GM23338 (cell line): ENCODE measurements at regions not wholly inside any gene's neighbourhood (a gene's known extent, or its start where the extent isn't known, plus 50 kb on each side); places are given as distances from the start of the nearest gene placed in this dataset.
A peak's percentile ranks its signal among the peaks of the same experiment; 100 is the strongest.

Experiments used
- ATAC-seq: fragments of 200-7000 bp; cut with Tn5 transposase; 3 replicates; pipeline ENCODE4 v1.9.1; 2020
- DNase-seq: peaks from one replicate; pipeline ENCODE4 v3.0.0-alpha.2; 2015; ENCODE audit warnings: low spot score
- H2AFZ ChIP-seq: fragments of 200-600 bp; sonication (generic); 2 replicates; pipeline ENCODE4 v1.8.0; 2016; ENCODE audit warnings: antibody characterized with exemption, mild to moderate bottlenecking, moderate library complexity
- H3F3A ChIP-seq: fragments of 200-600 bp; sonication (generic); replicated peaks from 2 replicates; pipeline ENCODE4 v1.8.0; 2017; ENCODE audit warnings: antibody characterized with exemption, mixed run types, low read depth
- H3K27ac ChIP-seq: fragments of 200-600 bp; sonication (generic); 2 replicates; pipeline ENCODE4 v1.6.1; 2016; ENCODE audit warnings: low read depth
- H3K27me3 ChIP-seq: fragments of 200-600 bp; sonication (generic); 2 replicates; pipeline ENCODE4 v1.8.0; 2016; ENCODE audit warnings: mild to moderate bottlenecking, mixed run types, moderate library complexity; ENCODE audit not compliant: insufficient read depth
- H3K36me3 ChIP-seq: fragments of 200-600 bp; sonication (generic); 2 replicates; pipeline ENCODE4 v1.8.0; 2016; ENCODE audit warnings: mild to moderate bottlenecking; ENCODE audit not compliant: insufficient read depth
- H3K4me1 ChIP-seq: fragments of 200-600 bp; sonication (generic); 2 replicates; pipeline ENCODE4 v1.8.0; 2016; ENCODE audit warnings: mild to moderate bottlenecking, moderate library complexity; ENCODE audit not compliant: insufficient read depth
- H3K4me2 ChIP-seq: fragments of 200-600 bp; sonication (generic); 2 replicates; pipeline ENCODE4 v1.7.1; 2017; ENCODE audit warnings: mixed run types
- H3K4me3 ChIP-seq: fragments of 200-600 bp; sonication (generic); 2 replicates; pipeline ENCODE4 v1.6.1; 2016; ENCODE audit warnings: mixed run types
- H3K79me2 ChIP-seq: fragments of 200-600 bp; sonication (generic); replicated peaks from 2 replicates; pipeline ENCODE4 v1.8.0; 2017; ENCODE audit warnings: mild to moderate bottlenecking; ENCODE audit not compliant: insufficient read depth
- H3K9me2 ChIP-seq: fragments of 200-600 bp; sonication (generic); 2 replicates; pipeline ENCODE4 v1.8.0; 2017; ENCODE audit not compliant: insufficient read depth
- H4K20me1 ChIP-seq: fragments of 200-600 bp; sonication (generic); replicated peaks from 2 replicates; pipeline ENCODE4 v1.8.0; 2017; ENCODE audit warnings: mild to moderate bottlenecking; ENCODE audit not compliant: insufficient read depth
- H3K27ac Mint-ChIP-seq: 2 replicates; pipeline ENCODE4 v1.8.0; 2020; ENCODE audit warnings: inconsistent platforms, mild to moderate bottlenecking, moderate library complexity, mixed read lengths
- H3K27me3 Mint-ChIP-seq: 3 replicates; pipeline ENCODE4 v1.8.0; 2022; ENCODE audit warnings: low read depth, mild to moderate bottlenecking, moderate library complexity, mixed read lengths, inconsistent platforms; ENCODE audit not compliant: insufficient read depth, poor library complexity
- H3K36me3 Mint-ChIP-seq: 3 replicates; pipeline ENCODE4 v1.8.0; 2021; ENCODE audit warnings: low read depth, mild to moderate bottlenecking, inconsistent platforms, moderate library complexity, mixed read lengths
- H3K4me1 Mint-ChIP-seq: 3 replicates; pipeline ENCODE4 v1.8.0; 2020; ENCODE audit warnings: mild to moderate bottlenecking, inconsistent platforms, mixed read lengths
- H3K4me3 Mint-ChIP-seq: 3 replicates; pipeline ENCODE4 v1.8.0; 2021; ENCODE audit warnings: moderate library complexity, mild to moderate bottlenecking, inconsistent platforms, mixed read lengths
- H3K9me3 Mint-ChIP-seq: 3 replicates; pipeline ENCODE4 v1.8.0; 2020; ENCODE audit warnings: moderate library complexity, mild to moderate bottlenecking, inconsistent platforms, mixed read lengths
- CREB1 ChIP-seq: fragments of 250-450 bp; sonication (Bioruptor Pico); IDR thresholded peaks from 2 replicates; pipeline ENCODE4 v1.5.0; 2020; ENCODE audit warnings: low read depth, mild to moderate bottlenecking, moderate library complexity
- CTCF ChIP-seq, 2 experiments: fragments of 200-600 bp in 1 of 2; sonication (generic) in 1 of 2; conservative IDR thresholded peaks; 2 replicates each; pipeline versions ENCODE4 v1.5.1 to v1.6.1; 2016 to 2017; ENCODE audit warnings: antibody characterized with exemption in 2 of 2, low read depth in 2 of 2, mild to moderate bottlenecking in 2 of 2, moderate library complexity in 1 of 2
- ETS1 ChIP-seq: IDR thresholded peaks from 2 replicates; pipeline ENCODE4 v1.6.1; 2016; ENCODE audit warnings: antibody characterized with exemption
- EZH2 ChIP-seq: fragments of 200-600 bp; sonication (generic); IDR thresholded peaks from one replicate; pipeline ENCODE4 v1.8.0; 2017; ENCODE audit warnings: antibody characterized with exemption, mild to moderate bottlenecking, low read depth; ENCODE audit not compliant: unreplicated experiment
- JUNB ChIP-seq: IDR thresholded peaks from one replicate; pipeline ENCODE4 v1.6.1; 2016; ENCODE audit warnings: antibody characterized with exemption; ENCODE audit not compliant: unreplicated experiment
- STAT1 ChIP-seq: IDR thresholded peaks from one replicate; pipeline ENCODE4 v1.6.1; 2016; ENCODE audit warnings: antibody characterized with exemption; ENCODE audit not compliant: unreplicated experiment
- ZNF114 ChIP-seq: fragments of 250-450 bp; sonication (Bioruptor Pico); IDR thresholded peaks from 2 replicates; pipeline ENCODE4 v1.5.0; 2020; ENCODE audit warnings: mild to moderate bottlenecking, moderate library complexity
- ZNF331 ChIP-seq: fragments of 250-450 bp; sonication (Bioruptor Pico); IDR thresholded peaks from 2 replicates; pipeline ENCODE4 v1.5.0; 2020; ENCODE audit warnings: low read depth, mild to moderate bottlenecking, moderate library complexity
- ZNF462 ChIP-seq: fragments of 250-450 bp; sonication (Bioruptor Pico); IDR thresholded peaks from 2 replicates; pipeline ENCODE4 v1.5.0; 2020; ENCODE audit warnings: mild to moderate bottlenecking, moderate library complexity

- no peak for TF ChIP-seq CTCF (conservative IDR thresholded peaks at IDR 0.05; ENCODE audit: low read depth in 2 of 2)
Measured at GRCh38 chr5:129223178-129223577, 128.6 kb downstream of the ISOC1 start (continued).

- H2AFZ ChIP-seq = no peak overlapping the region
- no peak overlapping the region for H3K4me2 ChIP-seq
- H3K4me1 ChIP-seq = no peaks in the 10 kb centered on the region
- H3K27ac ChIP-seq = no peak overlapping the region
- H3K9me2 ChIP-seq = no peaks in the 10 kb centered on the region
- DNase-seq = no peak
- Mint-ChIP-seq H3K4me1 (no peaks in the 10 kb centered on the region), H3K27ac (no peak overlapping the region), H3K36me3 (no peaks in the 10 kb centered on the region), H3K9me3 (no peaks in the 10 kb centered on the region), H3K4me3 (no peak overlapping the region), H3K27me3 (no peaks in the 10 kb centered on the region)
- H3K27me3 ChIP-seq = no peaks in the 10 kb centered on the region
- H3K36me3 ChIP-seq = no peaks in the 10 kb centered on the region
- no peak for ATAC-seq
- H3F3A ChIP-seq = no peaks in the 10 kb centered on the region
- no peaks in the 10 kb centered on the region for H4K20me1 ChIP-seq
- H3K79me2 ChIP-seq = no peaks in the 10 kb centered on the region
- no peak for TF ChIP-seq ETS1
- TF ChIP-seq EZH2 = no peak
- TF ChIP-seq ZNF331 (CRISPR knock-in tag) = no peak
- H3K4me3 ChIP-seq = no peak overlapping the region
Measured at GRCh38 chr5:129228577-129228976, 134.0 kb downstream of the ISOC1 start.

- Histone ChIP-seq H3K27ac (no peak overlapping the region), H2AFZ (no peak overlapping the region), H3K4me3 (no peak overlapping the region), H3K4me1 (no peaks in the 10 kb centered on the region), H3F3A (no peaks in the 10 kb centered on the region), H3K9me2 (no peaks in the 10 kb centered on the region), H3K36me3 (no peaks in the 10 kb centered on the region), H3K79me2 (no peaks in the 10 kb centered on the region), H4K20me1 (no peaks in the 10 kb centered on the region), H3K27me3 (no peaks in the 10 kb centered on the region), H3K4me2 (no peak overlapping the region)
- H3K27ac Mint-ChIP-seq = no peak overlapping the region
- no peaks in the 10 kb centered on the region for H3K36me3 Mint-ChIP-seq
- H3K4me3 Mint-ChIP-seq = no peak overlapping the region
- peak; percentile 47 for ATAC-seq
- DNase-seq = peak; percentile 61
- TF ChIP-seq CTCF (conservative IDR thresholded peaks at IDR 0.05; ENCODE audit: low read depth in 2 of 2) (no peak), JUNB (no peak), CREB1 (no peak), ZNF462 (CRISPR knock-in tag) (no peak), STAT1 (no peak), EZH2 (no peak), ZNF114 (no peak), ZNF331 (CRISPR knock-in tag) (no peak)
- peaks cover 7% of the 10 kb centered on the region; the same call in 2 of the 3 replicates for H3K4me1 Mint-ChIP-seq
- H3K27me3 Mint-ChIP-seq = peaks cover 4% of the 10 kb centered on the region
- H3K9me3 Mint-ChIP-seq = no peaks in the 10 kb centered on the region
Measured at GRCh38 chr5:129241755-129242154, 147.2 kb downstream of the ISOC1 start.
